ENCODE measurements at regions not wholly inside any gene's neighbourhood (a gene's known extent, or its start where the extent isn't known, plus 50 kb on each side); places are given as distances from the start of the nearest gene placed in this dataset.

DNA sequence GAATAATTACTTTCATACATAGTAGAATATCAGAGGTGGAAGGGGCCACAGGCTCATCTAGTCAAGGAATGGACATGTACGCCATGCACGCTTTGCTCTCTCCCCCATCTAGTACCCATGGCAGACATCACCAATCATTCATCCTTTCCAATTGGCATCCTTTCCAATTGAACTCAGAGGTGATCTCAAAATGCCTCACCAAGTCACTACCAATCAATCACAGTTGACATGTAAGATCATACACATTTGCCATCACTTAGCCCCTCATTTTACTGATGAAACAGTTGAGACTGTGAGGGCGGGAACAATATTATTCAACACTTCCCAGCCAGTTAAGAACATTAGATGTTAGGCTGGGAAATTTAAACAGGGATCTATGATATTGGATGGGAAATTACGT is 308.4 kb downstream of the FGFR2 start:
- TF ChIP-seq, protein P1, sequence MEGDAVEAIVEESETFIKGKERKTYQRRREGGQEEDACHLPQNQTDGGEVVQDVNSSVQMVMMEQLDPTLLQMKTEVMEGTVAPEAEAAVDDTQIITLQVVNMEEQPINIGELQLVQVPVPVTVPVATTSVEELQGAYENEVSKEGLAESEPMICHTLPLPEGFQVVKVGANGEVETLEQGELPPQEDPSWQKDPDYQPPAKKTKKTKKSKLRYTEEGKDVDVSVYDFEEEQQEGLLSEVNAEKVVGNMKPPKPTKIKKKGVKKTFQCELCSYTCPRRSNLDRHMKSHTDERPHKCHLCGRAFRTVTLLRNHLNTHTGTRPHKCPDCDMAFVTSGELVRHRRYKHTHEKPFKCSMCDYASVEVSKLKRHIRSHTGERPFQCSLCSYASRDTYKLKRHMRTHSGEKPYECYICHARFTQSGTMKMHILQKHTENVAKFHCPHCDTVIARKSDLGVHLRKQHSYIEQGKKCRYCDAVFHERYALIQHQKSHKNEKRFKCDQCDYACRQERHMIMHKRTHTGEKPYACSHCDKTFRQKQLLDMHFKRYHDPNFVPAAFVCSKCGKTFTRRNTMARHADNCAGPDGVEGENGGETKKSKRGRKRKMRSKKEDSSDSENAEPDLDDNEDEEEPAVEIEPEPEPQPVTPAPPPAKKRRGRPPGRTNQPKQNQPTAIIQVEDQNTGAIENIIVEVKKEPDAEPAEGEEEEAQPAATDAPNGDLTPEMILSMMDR (IDR thresholded peaks at IDR 0.05; ENCODE audit: poor library complexity): no peak
- TF ChIP-seq EZH2 (IDR thresholded peaks at IDR 0.05; ENCODE audit: borderline replicate concordance): no peak
- TF ChIP-seq EZH2phosphoT487 (IDR thresholded peaks at IDR 0.05; ENCODE audit: low read depth, severe bottlenecking, unreplicated experiment): no peak
